IMR-90 (cell line): ENCODE measurements at regions not wholly inside any gene's neighbourhood (a gene's known extent, or its start where the extent isn't known, plus 50 kb on each side); places are given as distances from the start of the nearest gene placed in this dataset.

Source experiments
- ATAC-seq: fragments of 200-7000 bp; cut with Tn5 transposase; 2 replicates; pipeline ENCODE4 v1.9.1; 2020; ENCODE audit warnings: low read depth, mild to moderate bottlenecking, moderate library complexity
- BruUV-seq: library from RNA; stranded (reverse); fragments of 400-500 nt; replicated peaks from 2 replicates; lab custom pipeline; 2021; lab: Mats Ljungman, UMichigan
- CTCF ChIA-PET: fragments of 300-600 bp; formaldehyde crosslinking; extraction: SDS; loops from one replicate; lab custom pipeline; 2021; ENCODE audit warnings: antibody characterized with exemption; lab: Yijun Ruan, JAX
- POLR2A ChIA-PET: fragments of 300-600 bp; sonication (Branson Sonifier 250); formaldehyde crosslinking; loops from one replicate; lab custom pipeline; 2022; ENCODE audit warnings: antibody characterized with exemption; ENCODE audit not compliant: unreplicated experiment; lab: Charles Lee
- DNase-seq: peaks from one replicate; pipeline ENCODE4 v3.0.0; 2013
- H2AFZ ChIP-seq: replicated peaks from 2 replicates; pipeline ENCODE3; 2013; ENCODE audit warnings: low read length, mild to moderate bottlenecking; ENCODE audit not compliant: poor library complexity
- H2AK5ac ChIP-seq: 2 replicates; pipeline ENCODE4 v1.6.1; 2013; ENCODE audit warnings: low read depth, low read length, inconsistent platforms
- H2AK9ac ChIP-seq: replicated peaks from 2 replicates; pipeline ENCODE3; 2013; ENCODE audit warnings: mild to moderate bottlenecking, low read depth, low read length, moderate library complexity; ENCODE audit not compliant: poor library complexity
- H2BK120ac ChIP-seq: 2 replicates; pipeline ENCODE4 v1.6.1; 2013; ENCODE audit warnings: low read depth, low read length, inconsistent platforms
- H2BK15ac ChIP-seq: 3 replicates; pipeline ENCODE4 v1.6.1; 2013; ENCODE audit warnings: low read depth, low read length, inconsistent platforms
- H2BK20ac ChIP-seq: 2 replicates; pipeline ENCODE4 v1.6.1; 2013; ENCODE audit warnings: low read depth, mild to moderate bottlenecking, inconsistent platforms, low read length, moderate library complexity
- H2BK5ac ChIP-seq: 2 replicates; pipeline ENCODE4 v1.6.1; 2013; ENCODE audit warnings: mild to moderate bottlenecking, low read depth, low read length, inconsistent platforms; ENCODE audit not compliant: poor library complexity, severe bottlenecking
- H3K14ac ChIP-seq: replicated peaks from 2 replicates; pipeline ENCODE4 v1.6.1; 2013; ENCODE audit warnings: low read depth, low read length, inconsistent platforms
- H3K18ac ChIP-seq: 2 replicates; pipeline ENCODE4 v1.6.1; 2013; ENCODE audit warnings: low read depth, low read length, control low read depth
- H3K23ac ChIP-seq: 2 replicates; pipeline ENCODE4 v1.6.1; 2013; ENCODE audit warnings: low read depth, low read length, inconsistent platforms
- H3K27ac ChIP-seq: 2 replicates; pipeline ENCODE4 v1.5.1; 2013; ENCODE audit warnings: mild to moderate bottlenecking, control low read depth, low read length; ENCODE audit not compliant: insufficient read depth
- H3K27me3 ChIP-seq: 2 replicates; pipeline ENCODE4 v1.6.1; 2013; ENCODE audit warnings: low read length; ENCODE audit not compliant: control insufficient read depth, insufficient read depth
- H3K36me3 ChIP-seq: 2 replicates; pipeline ENCODE4 v1.6.1; 2013; ENCODE audit warnings: low read length, mixed read lengths; ENCODE audit not compliant: control insufficient read depth, insufficient read depth
- H3K4ac ChIP-seq: 2 replicates; pipeline ENCODE4 v1.6.1; 2013; ENCODE audit warnings: low read depth, low read length, inconsistent platforms
- H3K4me1 ChIP-seq: 2 replicates; pipeline ENCODE4 v1.6.1; 2013; ENCODE audit warnings: low read length, mixed read lengths; ENCODE audit not compliant: control insufficient read depth, insufficient read depth
- H3K4me2 ChIP-seq: 2 replicates; pipeline ENCODE4 v1.6.1; 2013; ENCODE audit warnings: low read depth, mild to moderate bottlenecking, control low read depth, low read length, moderate library complexity
- H3K4me3 ChIP-seq: 2 replicates; pipeline ENCODE4 v1.5.1; 2013; ENCODE audit warnings: low read depth, mild to moderate bottlenecking, control low read depth, low read length, moderate library complexity; ENCODE audit not compliant: insufficient read depth
- H3K56ac ChIP-seq: 2 replicates; pipeline ENCODE4 v1.6.1; 2013; ENCODE audit warnings: low read length, inconsistent platforms; ENCODE audit not compliant: insufficient read depth; ENCODE audit errors: extremely low read depth
- H3K79me1 ChIP-seq, 2 experiments: 2 replicates each; pipeline ENCODE4 v1.6.1; 2013; ENCODE audit warnings: low read length in 2 of 2, inconsistent platforms in 1 of 2, low read depth in 1 of 2
- H3K9ac ChIP-seq: 2 replicates; pipeline ENCODE4 v1.6.1; 2013; ENCODE audit warnings: low read depth, low read length, control low read depth
- H3K9me1 ChIP-seq: 2 replicates; pipeline ENCODE4 v1.6.1; 2013; ENCODE audit warnings: low read length, inconsistent platforms; ENCODE audit not compliant: insufficient read depth
- H3K9me3 ChIP-seq: 2 replicates; pipeline ENCODE4 v1.6.1; 2013; ENCODE audit warnings: low read length; ENCODE audit not compliant: control insufficient read depth, insufficient read depth
- H4K20me1 ChIP-seq: 2 replicates; pipeline ENCODE4 v1.6.1; 2013; ENCODE audit warnings: low read length, inconsistent platforms; ENCODE audit not compliant: insufficient read depth
- H4K5ac ChIP-seq: 2 replicates; pipeline ENCODE4 v1.6.1; 2013; ENCODE audit warnings: mild to moderate bottlenecking, low read depth, low read length, control low read depth
- H4K8ac ChIP-seq, 2 experiments: 2 replicates each; pipeline ENCODE4 v1.6.1; 2013; ENCODE audit warnings: low read depth in 2 of 2, low read length in 2 of 2, control low read depth in 1 of 2, inconsistent platforms in 1 of 2
- H4K91ac ChIP-seq: 2 replicates; pipeline ENCODE4 v1.6.1; 2013; ENCODE audit warnings: low read depth, low read length, inconsistent platforms; ENCODE audit not compliant: insufficient read depth
- CEBPB ChIP-seq: IDR thresholded peaks from 2 replicates; pipeline ENCODE4 v1.6.1; 2012; ENCODE audit warnings: low read depth, low read length, improper control_type of control experiment
- MXI1 ChIP-seq: IDR thresholded peaks from 2 replicates; pipeline ENCODE4 v1.6.1; 2012; ENCODE audit warnings: low read depth, mild to moderate bottlenecking, low read length, moderate library complexity, borderline replicate concordance
- NFE2L2 ChIP-seq: fragments of 150-350 bp; IDR thresholded peaks from 2 replicates; pipeline ENCODE4 v1.6.1; 2016; ENCODE audit warnings: low read depth, mild to moderate bottlenecking, low read length
- POLR2A ChIP-seq: IDR thresholded peaks from 2 replicates; pipeline ENCODE4 v1.6.1; 2012; ENCODE audit warnings: mild to moderate bottlenecking, low read depth, low read length
- RCOR1 ChIP-seq: IDR thresholded peaks from 2 replicates; pipeline ENCODE4 v1.6.1; 2012; ENCODE audit warnings: mild to moderate bottlenecking, low read length, improper control_type of control experiment; ENCODE audit not compliant: insufficient replicate concordance
- SMC3 ChIP-seq: fragments of 150-350 bp; IDR thresholded peaks from 2 replicates; pipeline ENCODE4 v1.6.1; 2016; ENCODE audit warnings: low read depth, mild to moderate bottlenecking, antibody characterized with exemption, low read length, moderate library complexity
- WGBS, 2 experiments: methylation state at CpG; one replicate each; pipeline versions ENCODE4 v1.1.5 to v1.1.7; 2013; ENCODE audit warnings: missing lambda C conversion rate in 2 of 2; ENCODE audit not compliant: insufficient read length in 1 of 2; ENCODE audit errors: extremely low coverage in 2 of 2; 5-methylcytosine and 5-hydroxymethylcytosine counted together
- dilution Hi-C: fragments of 300-500 bp; cut with HindIII; formaldehyde crosslinking; loops from one replicate; pipeline ENCODE4 v1.14.3; 2018; ENCODE audit warnings: low sequenced_read_pairs; ENCODE audit not compliant: unreplicated experiment
- in situ Hi-C: fragments of 300-500 bp; cut with MboI; formaldehyde crosslinking; loops from 3 replicates; pipeline ENCODE4 v1.14.3; 2019; ENCODE audit warnings: low sequenced_read_pairs, inconsistent platforms, mixed read lengths
- intact Hi-C: fragments of 100-400 bp; cut with micrococcal nuclease; formaldehyde crosslinking; loops from 2 replicates; pipeline ENCODE4 v1.10.0; 2022
- TF ChIP-seq, protein P1 (sequence below): fragments of 150-350 bp; IDR thresholded peaks from 2 replicates; pipeline ENCODE4 v1.6.1; 2016; ENCODE audit warnings: low read depth, mild to moderate bottlenecking, low read length, moderate library complexity, borderline replicate concordance
- TF ChIP-seq, protein P2 (sequence below): conservative IDR thresholded peaks from 2 replicates; pipeline ENCODE4 v1.5.1; 2012; ENCODE audit warnings: mild to moderate bottlenecking, low read depth, low read length, improper control_type of control experiment

DNA sequence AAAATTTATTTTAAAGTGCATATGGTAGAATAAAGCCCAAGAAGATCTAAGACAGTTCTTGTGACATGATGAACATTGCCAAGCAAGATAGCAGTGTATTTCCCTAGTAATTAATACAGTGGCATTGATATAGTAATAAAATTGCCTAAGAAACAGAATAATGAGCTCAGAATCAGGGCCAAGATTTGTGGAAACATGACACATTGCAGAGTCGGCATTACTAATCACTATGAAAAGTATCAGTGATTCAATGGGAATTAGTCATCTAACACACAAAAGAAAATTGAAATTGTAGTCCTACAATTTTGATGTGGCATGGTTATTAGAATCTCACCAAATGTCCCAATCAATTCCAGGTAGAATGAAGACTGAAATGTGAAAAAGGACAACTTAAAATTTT, 243.0 kb upstream of the CYRIA start:
- no CpG with 5 or more reads among the region's 1 CpG for WGBS, 2 experiments
- H4K8ac ChIP-seq = no peak overlapping the region
- no peak overlapping the region for H2AK9ac ChIP-seq
- H3K9ac ChIP-seq = no peak overlapping the region
- no peak overlapping the region for H3K18ac ChIP-seq
- POLR2A ChIA-PET = no interaction called here
- H2AK5ac ChIP-seq = no peak overlapping the region
- H2BK5ac ChIP-seq = no peak overlapping the region
- H3K9me1 ChIP-seq = no peaks in the 10 kb centered on the region
- H3K36me3 ChIP-seq = no peaks in the 10 kb centered on the region
- DNase-seq (no peak), ATAC-seq (no peak)
- no peaks in the 10 kb centered on the region for H4K20me1 ChIP-seq
- TF ChIP-seq MXI1 = no peak
- no peak for TF ChIP-seq SMC3
- TF ChIP-seq NFE2L2 = no peak
- no peak for TF ChIP-seq CEBPB
- no peak for TF ChIP-seq RCOR1
- no peak for TF ChIP-seq POLR2A
- TF ChIP-seq, protein P1, sequence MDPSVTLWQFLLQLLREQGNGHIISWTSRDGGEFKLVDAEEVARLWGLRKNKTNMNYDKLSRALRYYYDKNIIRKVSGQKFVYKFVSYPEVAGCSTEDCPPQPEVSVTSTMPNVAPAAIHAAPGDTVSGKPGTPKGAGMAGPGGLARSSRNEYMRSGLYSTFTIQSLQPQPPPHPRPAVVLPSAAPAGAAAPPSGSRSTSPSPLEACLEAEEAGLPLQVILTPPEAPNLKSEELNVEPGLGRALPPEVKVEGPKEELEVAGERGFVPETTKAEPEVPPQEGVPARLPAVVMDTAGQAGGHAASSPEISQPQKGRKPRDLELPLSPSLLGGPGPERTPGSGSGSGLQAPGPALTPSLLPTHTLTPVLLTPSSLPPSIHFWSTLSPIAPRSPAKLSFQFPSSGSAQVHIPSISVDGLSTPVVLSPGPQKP = no peak
- TF ChIP-seq, protein P2, sequence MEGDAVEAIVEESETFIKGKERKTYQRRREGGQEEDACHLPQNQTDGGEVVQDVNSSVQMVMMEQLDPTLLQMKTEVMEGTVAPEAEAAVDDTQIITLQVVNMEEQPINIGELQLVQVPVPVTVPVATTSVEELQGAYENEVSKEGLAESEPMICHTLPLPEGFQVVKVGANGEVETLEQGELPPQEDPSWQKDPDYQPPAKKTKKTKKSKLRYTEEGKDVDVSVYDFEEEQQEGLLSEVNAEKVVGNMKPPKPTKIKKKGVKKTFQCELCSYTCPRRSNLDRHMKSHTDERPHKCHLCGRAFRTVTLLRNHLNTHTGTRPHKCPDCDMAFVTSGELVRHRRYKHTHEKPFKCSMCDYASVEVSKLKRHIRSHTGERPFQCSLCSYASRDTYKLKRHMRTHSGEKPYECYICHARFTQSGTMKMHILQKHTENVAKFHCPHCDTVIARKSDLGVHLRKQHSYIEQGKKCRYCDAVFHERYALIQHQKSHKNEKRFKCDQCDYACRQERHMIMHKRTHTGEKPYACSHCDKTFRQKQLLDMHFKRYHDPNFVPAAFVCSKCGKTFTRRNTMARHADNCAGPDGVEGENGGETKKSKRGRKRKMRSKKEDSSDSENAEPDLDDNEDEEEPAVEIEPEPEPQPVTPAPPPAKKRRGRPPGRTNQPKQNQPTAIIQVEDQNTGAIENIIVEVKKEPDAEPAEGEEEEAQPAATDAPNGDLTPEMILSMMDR = no peak
- no peak overlapping the region for H3K14ac ChIP-seq
- H3K23ac ChIP-seq = no peak overlapping the region
- no peak overlapping the region for H4K91ac ChIP-seq
- H3K9me3 ChIP-seq = no peaks in the 10 kb centered on the region; the same call in 1 of the 2 replicates
- no peak overlapping the region for H3K4me2 ChIP-seq
- CTCF ChIA-PET = interaction anchor here (0.8 kb wide), 1 partner anchor 15 kb away, joined by 3 read pairs; no protein-coding TSS in a partner anchor
- H2BK15ac ChIP-seq = no peak overlapping the region
- dilution Hi-C loops = no loop called here
- no TSS peak for BruUV-seq
- no peak overlapping the region for H3K4ac ChIP-seq
- no peak overlapping the region for H3K4me3 ChIP-seq
- in situ Hi-C loops = no loop called here
- intact Hi-C loops = no loop called here
- no peaks in the 10 kb centered on the region for H3K27me3 ChIP-seq
- H3K27ac ChIP-seq = no peak overlapping the region
- no peak overlapping the region for H4K5ac ChIP-seq
- H2AFZ ChIP-seq = no peak overlapping the region
- H3K4me1 ChIP-seq = no peaks in the 10 kb centered on the region
- no peak overlapping the region for H3K56ac ChIP-seq
- H2BK20ac ChIP-seq = no peak overlapping the region
- no peak overlapping the region for H2BK120ac ChIP-seq
- H3K79me1 ChIP-seq = no peaks in the 10 kb centered on the region
